HCT116 (cell line): ENCODE measurements at regions not wholly inside any gene's neighbourhood (a gene's known extent, or its start where the extent isn't known, plus 50 kb on each side); places are given as distances from the start of the nearest gene placed in this dataset.

Source experiments
- ATAC-seq: fragments of 200-7000 bp; cut with Tn5 transposase; 2 replicates; pipeline ENCODE4 v1.9.1; 2020; ENCODE audit warnings: mild to moderate bottlenecking, moderate library complexity
- BruUV-seq: library from RNA; stranded (reverse); fragments of 400-500 nt; replicated peaks from 2 replicates; lab custom pipeline; 2021; lab: Mats Ljungman, UMichigan
- CTCF ChIA-PET: fragments of 300-600 bp; sonication (Branson Sonifier 250); formaldehyde crosslinking; loops from one replicate; lab custom pipeline; 2021; ENCODE audit warnings: antibody characterized with exemption; lab: Charles Lee
- POLR2A ChIA-PET: fragments of 300-600, 350-600 bp; sonication (Branson Sonifier 250); formaldehyde crosslinking; loops from one replicate; lab custom pipeline; 2021; ENCODE audit warnings: antibody characterized with exemption; lab: Charles Lee
- RAD21 ChIA-PET, 2 experiments: fragments of 300-600 bp; sonication (Branson Sonifier 250); formaldehyde crosslinking; loops; one replicate each; lab custom pipeline; 2023; ENCODE audit warnings: low total read pairs in 2 of 2; ENCODE audit not compliant: uncharacterized antibody in 2 of 2, unreplicated experiment in 2 of 2, low non-redundant PET in 1 of 2; lab: Charles Lee
- DNase-seq: peaks from one replicate; pipeline ENCODE4 v3.0.0-alpha.2; 2010; ENCODE audit warnings: low read depth, low spot score
- H2AFZ ChIP-seq: fragments of 200-600 bp; shearing (Covaris generic), sonication (generic); 2 replicates; pipeline ENCODE4 v1.6.1; 2017; ENCODE audit warnings: low read depth, mixed run types, mixed read lengths, antibody characterized with exemption, low read length; ENCODE audit not compliant: poor library complexity, severe bottlenecking
- H3K27ac ChIP-seq: 2 replicates; pipeline ENCODE4 v1.5.1; 2012; ENCODE audit warnings: low read depth, low read length
- H3K27me3 ChIP-seq: fragments of 200-600 bp; sonication (generic); 2 replicates; pipeline ENCODE4 v1.6.1; 2016; ENCODE audit warnings: mixed run types, low read length, mixed read lengths; ENCODE audit not compliant: insufficient read depth
- H3K36me3 ChIP-seq, 2 experiments: fragments of 200-500 bp in 1 of 2; fragments of 200-600 bp in 1 of 2; sonication (Bioruptor generic) in 1 of 2; sonication (generic) in 1 of 2; 2 replicates each; pipeline versions ENCODE4 v1.5.1 to v1.6.1; 2014 to 2016; ENCODE audit warnings: low read length in 2 of 2, inconsistent platforms in 1 of 2, mixed read lengths in 1 of 2, mixed run types in 1 of 2; ENCODE audit not compliant: insufficient read depth in 2 of 2, control insufficient read depth in 1 of 2
- H3K4me1 ChIP-seq, 2 experiments: fragments of 200-600 bp in 1 of 2; sonication (generic) in 1 of 2; 2 replicates each; pipeline versions ENCODE4 v1.5.1 to v1.6.1; 2012 to 2017; ENCODE audit warnings: low read length in 2 of 2, inconsistent platforms in 1 of 2, mild to moderate bottlenecking in 1 of 2, mixed read lengths in 1 of 2, mixed run types in 1 of 2, moderate library complexity in 1 of 2; ENCODE audit not compliant: insufficient read depth in 2 of 2, control insufficient read depth in 1 of 2
- H3K4me2 ChIP-seq: fragments of 200-600 bp; sonication (generic); 2 replicates; pipeline ENCODE4 v1.6.1; 2017; ENCODE audit warnings: mixed run types, low read length, mixed read lengths
- H3K4me3 ChIP-seq, 2 experiments: fragments of 200-600 bp in 1 of 2; sonication (generic) in 1 of 2; replicated peaks in 1 of 2; 2 replicates each; pipeline ENCODE4 v1.5.1; 2011 to 2016; ENCODE audit warnings: low read length in 2 of 2, control low read depth in 1 of 2, low read depth in 1 of 2, mild to moderate bottlenecking in 1 of 2, mixed read lengths in 1 of 2, mixed run types in 1 of 2
- H3K79me2 ChIP-seq: fragments of 200-600 bp; sonication (generic); 2 replicates; pipeline ENCODE4 v1.6.1; 2017; ENCODE audit warnings: mild to moderate bottlenecking, mixed run types, low read length, moderate library complexity, mixed read lengths; ENCODE audit not compliant: insufficient read depth
- H3K9ac ChIP-seq: fragments of 200-600 bp; sonication (generic); 2 replicates; pipeline ENCODE4 v1.6.1; 2016; ENCODE audit warnings: low read length, mixed read lengths
- H3K9me2 ChIP-seq: fragments of 200-600 bp; sonication (generic), shearing (Covaris generic); 2 replicates; pipeline ENCODE4 v1.6.1; 2017; ENCODE audit warnings: mixed run types, mild to moderate bottlenecking, moderate library complexity; ENCODE audit not compliant: insufficient read depth
- H3K9me3 ChIP-seq, 2 experiments: fragments of 200-500 bp in 1 of 2; fragments of 200-600 bp in 1 of 2; sonication (Bioruptor generic) in 1 of 2; sonication (generic) in 1 of 2; 2 replicates each; pipeline ENCODE4 v1.6.1; 2014 to 2017; ENCODE audit warnings: low read length in 2 of 2, mixed read lengths in 2 of 2, inconsistent platforms in 1 of 2, low read depth in 1 of 2, mild to moderate bottlenecking in 1 of 2, mixed run types in 1 of 2, moderate library complexity in 1 of 2; ENCODE audit not compliant: control insufficient read depth in 1 of 2, insufficient read depth in 1 of 2
- H4K20me1 ChIP-seq: fragments of 200-600 bp; sonication (generic), shearing (Covaris generic); 2 replicates; pipeline ENCODE4 v1.6.1; 2017; ENCODE audit warnings: mixed run types, mild to moderate bottlenecking, moderate library complexity; ENCODE audit not compliant: insufficient read depth
- ELF1 ChIP-seq: IDR thresholded peaks from 2 replicates; pipeline ENCODE4 v1.6.1; 2012; ENCODE audit warnings: low read depth, borderline replicate concordance
- JUND ChIP-seq: IDR thresholded peaks from 2 replicates; pipeline ENCODE4 v1.6.1; 2012
- REST ChIP-seq: IDR thresholded peaks from 2 replicates; pipeline ENCODE4 v1.6.1; 2012; ENCODE audit warnings: low read depth
- SIN3A ChIP-seq: IDR thresholded peaks from 2 replicates; pipeline ENCODE4 v1.6.1; 2012; ENCODE audit warnings: low read depth
- SP1 ChIP-seq: IDR thresholded peaks from 2 replicates; pipeline ENCODE4 v1.6.1; 2012; ENCODE audit warnings: low read depth
- TCF7L2 ChIP-seq: IDR thresholded peaks from 2 replicates; pipeline ENCODE4 v1.7.0; 2011; ENCODE audit warnings: borderline replicate concordance, inconsistent platforms; ENCODE audit not compliant: insufficient read depth, insufficient read length; ENCODE audit errors: extremely low read depth
- ZFX ChIP-seq: fragments of 450-650 bp; IDR thresholded peaks from 2 replicates; pipeline ENCODE4 v1.6.1; 2017
- intact Hi-C: fragments of 100-400 bp; cut with micrococcal nuclease; formaldehyde crosslinking; loops from 2 replicates; pipeline ENCODE4 v1.10.0; 2022

GRCh38 chr5:18968966-18969365 lies 1019.0 kb downstream of the CDH18 start:
- Histone ChIP-seq H3K79me2 (no peaks in the 10 kb centered on the region), H3K4me3 (no peak overlapping the region), H3K9me2 (no peaks in the 10 kb centered on the region), H3K36me3 (no peaks in the 10 kb centered on the region), H4K20me1 (no peaks in the 10 kb centered on the region), H3K27me3 (no peaks in the 10 kb centered on the region), H3K9ac (no peak overlapping the region), H3K9me3 (peaks cover 24% of the 10 kb centered on the region in 2 experiments; a peak in 2 of 4 replicates), H3K4me2 (no peak overlapping the region), H3K4me1 (no peaks in the 10 kb centered on the region), H3K27ac (no peak overlapping the region), H2AFZ (no peak overlapping the region)
- ATAC-seq, result no peak
- ChIA-PET POLR2A (no interaction called here), RAD21 (no interaction called here), CTCF (no interaction called here)
- no TSS peak for BruUV-seq
- DNase-seq, result no peak
- TF ChIP-seq REST (no peak), TCF7L2 (no peak), JUND (no peak), SP1 (no peak), ELF1 (no peak)
- intact Hi-C loops, result no loop called here

- Histone ChIP-seq H3K9me3 (peaks cover 24 to 26% of the 10 kb centered on the region in 2 experiments; a peak in 2 of 4 replicates), H2AFZ (no peak overlapping the region), H3K9me2 (no peaks in the 10 kb centered on the region), H3K4me3 (no peak overlapping the region), H3K9ac (no peak overlapping the region), H3K79me2 (no peaks in the 10 kb centered on the region), H3K27ac (no peak overlapping the region), H3K4me1 (no peaks in the 10 kb centered on the region), H4K20me1 (no peaks in the 10 kb centered on the region), H3K27me3 (no peaks in the 10 kb centered on the region), H3K36me3 (no peaks in the 10 kb centered on the region), H3K4me2 (no peak overlapping the region)
- ChIA-PET RAD21 (no interaction called here), POLR2A (no interaction called here), CTCF (no interaction called here)
- ATAC-seq (no peak), DNase-seq (no peak)
- no peak for TF ChIP-seq ZFX
- TF ChIP-seq SIN3A, result no peak
- intact Hi-C loops, result no loop called here
- BruUV-seq, result no TSS peak
These were observed 1018.0 kb downstream of the CDH18 start for GRCh38 chr5:18970000-18970399.
